Colonic mucosa (tissue), 4 donors: ENCODE measurements at regions not wholly inside any gene's neighbourhood (a gene's known extent, or its start where the extent isn't known, plus 50 kb on each side); places are given as distances from the start of the nearest gene placed in this dataset.
A peak's percentile ranks its signal among the peaks of the same experiment; 100 is the strongest.

Source experiments
- DNase-seq: peaks from one replicate; pipeline ENCODE4 v3.0.0-alpha.2; 2020
- H3K27ac ChIP-seq: fragments of 200-600 bp; one replicate; pipeline ENCODE4 v1.8.0; 2021
- H3K27me3 ChIP-seq: fragments of 200-600 bp; one replicate; pipeline ENCODE4 v1.8.0; 2021
- H3K36me3 ChIP-seq: fragments of 200-600 bp; one replicate; pipeline ENCODE4 v1.8.0; 2021
- H3K4me1 ChIP-seq: fragments of 200-600 bp; one replicate; pipeline ENCODE4 v1.8.0; 2021; ENCODE audit warnings: mild to moderate bottlenecking
- H3K4me3 ChIP-seq: fragments of 200-600 bp; one replicate; pipeline ENCODE4 v1.8.0; 2021
- H3K9ac ChIP-seq, 2 donors: one replicate each; pipeline ENCODE4 v1.7.0; 2013; ENCODE audit warnings: control low read depth in 2 of 2, low read depth in 2 of 2, low read length in 2 of 2
- H3K9me3 ChIP-seq: fragments of 200-600 bp; one replicate; pipeline ENCODE4 v1.8.0; 2021
- CTCF ChIP-seq: fragments of 200-600 bp; IDR thresholded peaks from one replicate; pipeline ENCODE4 v1.8.0; 2022; ENCODE audit warnings: antibody characterized with exemption, mild to moderate bottlenecking
- intact Hi-C: fragments of 100-400 bp; cut with DNase I; formaldehyde crosslinking; loops from one replicate; pipeline ENCODE4 v1.14.1; 2022
- donor health status: healthy.
- donor health status: DM: no; HTN: no; CAD: no.
- donor health status: DM: no; HTN: no; CAD: no.

GRCh38 chr21:35509001-35509704, 460.1 kb upstream of the RUNX1 start:
- DNase-seq, result no peak
- no peaks in the 10 kb centered on the region for H3K9me3 ChIP-seq
- no peak overlapping the region for H3K4me3 ChIP-seq
- no peaks in the 10 kb centered on the region for H3K4me1 ChIP-seq
- H3K36me3 ChIP-seq, result no peaks in the 10 kb centered on the region
- H3K9ac ChIP-seq, result no peak overlapping the region
- H3K27ac ChIP-seq, result no peak overlapping the region
- TF ChIP-seq CTCF, result no peak
- intact Hi-C loops, result no loop called here
- H3K27me3 ChIP-seq, result no peaks in the 10 kb centered on the region

GRCh38 chr21:35508139-35508888, 459.2 kb upstream of the RUNX1 start:
- intact Hi-C loops, result no loop called here
- H3K27ac ChIP-seq, result no peak overlapping the region

GRCh38 chr21:35507181-35507759, 458.2 kb upstream of the RUNX1 start:
- H3K4me1 ChIP-seq, result no peaks in the 10 kb centered on the region
- H3K27ac ChIP-seq, result no peak overlapping the region
- no peak for DNase-seq
- no peak overlapping the region for H3K4me3 ChIP-seq
- H3K9me3 ChIP-seq, result no peaks in the 10 kb centered on the region
- TF ChIP-seq CTCF, result no peak
- H3K9ac ChIP-seq, result no peak overlapping the region
- intact Hi-C loops, result no loop called here
- no peaks in the 10 kb centered on the region for H3K36me3 ChIP-seq
- H3K27me3 ChIP-seq, result no peaks in the 10 kb centered on the region

More at GRCh38 chr21:35508139-35508888, 459.2 kb upstream of the RUNX1 start:
- H3K27me3 ChIP-seq, result no peaks in the 10 kb centered on the region
- H3K36me3 ChIP-seq, result no peaks in the 10 kb centered on the region
- no peak overlapping the region for H3K4me3 ChIP-seq
- H3K9ac ChIP-seq, result no peak overlapping the region
- no peak for TF ChIP-seq CTCF
- no peaks in the 10 kb centered on the region for H3K4me1 ChIP-seq
- DNase-seq, result peak; percentile 54
- H3K9me3 ChIP-seq, result no peaks in the 10 kb centered on the region

GRCh38 chr21:35506771-35507170, 457.7 kb upstream of the RUNX1 start:
- H3K36me3 ChIP-seq, result no peaks in the 10 kb centered on the region
- H3K9me3 ChIP-seq, result no peaks in the 10 kb centered on the region
- DNase-seq, result no peak
- H3K4me3 ChIP-seq, result no peak overlapping the region
- H3K9ac ChIP-seq, result no peak overlapping the region
- H3K27ac ChIP-seq, result no peak overlapping the region
- no peaks in the 10 kb centered on the region for H3K27me3 ChIP-seq
- H3K4me1 ChIP-seq, result no peaks in the 10 kb centered on the region
- TF ChIP-seq CTCF, result no peak
- intact Hi-C loops, result no loop called here

- DNase-seq, result no peak
- Histone ChIP-seq H3K27me3 (no peaks in the 10 kb centered on the region), H3K27ac (no peak overlapping the region), H3K4me1 (no peaks in the 10 kb centered on the region), H3K36me3 (no peaks in the 10 kb centered on the region), H3K9ac (no peak overlapping the region), H3K4me3 (no peak overlapping the region), H3K9me3 (no peaks in the 10 kb centered on the region)
- intact Hi-C loops, result no loop called here
- TF ChIP-seq CTCF, result no peak
These were observed 457.2 kb upstream of the RUNX1 start for GRCh38 chr21:35506352-35506751.
